ENCODE measurements at regions not wholly inside any gene's neighbourhood (a gene's known extent, or its start where the extent isn't known, plus 50 kb on each side); places are given as distances from the start of the nearest gene placed in this dataset.

DNA sequence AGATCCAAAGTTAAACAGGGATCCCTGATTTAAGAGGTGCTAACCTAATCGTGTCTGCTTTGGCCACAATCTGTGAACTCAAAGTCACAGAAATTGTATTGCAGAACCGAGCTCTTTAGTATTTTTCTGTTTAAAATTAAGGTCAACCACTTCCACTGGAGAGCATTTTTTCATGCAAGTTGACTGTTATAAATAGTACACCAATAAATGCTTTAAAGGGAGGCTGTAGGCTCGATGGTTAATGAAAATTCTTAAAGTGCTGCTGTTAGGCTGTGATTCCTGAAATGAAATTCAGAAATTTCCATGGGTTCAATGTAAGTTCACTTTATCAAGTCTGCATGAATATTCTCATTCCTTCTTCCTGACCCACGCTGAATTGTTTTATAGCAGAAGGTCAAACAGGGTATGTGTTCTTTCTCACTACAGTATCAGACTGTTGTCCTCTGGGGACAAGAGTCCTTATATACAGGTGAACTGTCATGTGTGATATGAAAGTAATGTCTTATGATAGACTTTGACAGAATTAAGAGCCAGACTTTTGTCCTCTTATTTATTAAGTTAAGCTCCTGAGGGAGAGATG is 92.5 kb upstream of the HDGFL1 start:
- in situ Hi-C loops (cut with MboI), result no loop called here
- Histone ChIP-seq H3K27ac (no peak overlapping the region), H3K4me3 (no peak overlapping the region), H3K9me2 (ENCODE audit: insufficient read depth) (no peaks in the 10 kb centered on the region), H2AFZ (no peak overlapping the region), H3K79me2 (ENCODE audit: insufficient read depth) (no peaks in the 10 kb centered on the region), H4K20me1 (ENCODE audit: insufficient read depth) (no peaks in the 10 kb centered on the region), H3K9me3 (ENCODE audit: low read depth) (no peaks in the 10 kb centered on the region), H3K4me2 (ENCODE audit: unreplicated experiment) (no peak overlapping the region), H3K27me3 (replicated peaks; ENCODE audit: insufficient read depth) (no peaks in the 10 kb centered on the region), H3K9ac (no peak overlapping the region), H3K4me1 (ENCODE audit: insufficient read depth) (no peaks in the 10 kb centered on the region), H3F3A (ENCODE audit: insufficient read depth) (no peaks in the 10 kb centered on the region), H3K36me3 (ENCODE audit: low read depth) (no peaks in the 10 kb centered on the region)
- TF ChIP-seq EZH2phosphoT487 (IDR thresholded peaks at IDR 0.05; ENCODE audit: insufficient read depth, low read depth) (no peak), EZH2 (IDR thresholded peaks at IDR 0.05; ENCODE audit: insufficient read depth, poor library complexity, severe bottlenecking) (no peak)
- no peak for DNase-seq
- WGBS, 2 experiments (ENCODE audit: low coverage in 1 of 2, low lambda C conversion rate in 2 of 2, missing lambda C conversion rate in 2 of 2), result 38 to 42% methylated on average over 4 of the region's 4 CpGs

- Histone ChIP-seq H3K4me1 (ENCODE audit: insufficient read depth) (no peaks in the 10 kb centered on the region), H3K4me2 (ENCODE audit: unreplicated experiment) (no peak overlapping the region), H3F3A (ENCODE audit: insufficient read depth) (no peaks in the 10 kb centered on the region), H4K20me1 (ENCODE audit: insufficient read depth) (no peaks in the 10 kb centered on the region), H3K4me3 (no peak overlapping the region), H2AFZ (no peak overlapping the region), H3K9me2 (ENCODE audit: insufficient read depth) (no peaks in the 10 kb centered on the region), H3K79me2 (ENCODE audit: insufficient read depth) (no peaks in the 10 kb centered on the region), H3K27ac (no peak overlapping the region), H3K9ac (no peak overlapping the region), H3K27me3 (replicated peaks; ENCODE audit: insufficient read depth) (no peaks in the 10 kb centered on the region), H3K9me3 (ENCODE audit: low read depth) (no peaks in the 10 kb centered on the region), H3K36me3 (ENCODE audit: low read depth) (no peaks in the 10 kb centered on the region)
- TF ChIP-seq EZH2phosphoT487 (IDR thresholded peaks at IDR 0.05; ENCODE audit: insufficient read depth, low read depth) (no peak), EZH2 (IDR thresholded peaks at IDR 0.05; ENCODE audit: insufficient read depth, poor library complexity, severe bottlenecking) (no peak)
- DNase-seq, result no peak
- in situ Hi-C loops (cut with MboI), result no loop called here
- 22 to 25% methylated on average over 3 of the region's 3 CpGs for WGBS, 2 experiments (ENCODE audit: low coverage in 1 of 2, low lambda C conversion rate in 2 of 2, missing lambda C conversion rate in 2 of 2)
Measured at GRCh38 chr6:22497276-22497675, 72.1 kb upstream of the HDGFL1 start.

- Histone ChIP-seq H3K9me2 (ENCODE audit: insufficient read depth) (no peaks in the 10 kb centered on the region), H3K79me2 (ENCODE audit: insufficient read depth) (no peaks in the 10 kb centered on the region), H3F3A (ENCODE audit: insufficient read depth) (no peaks in the 10 kb centered on the region), H3K36me3 (ENCODE audit: low read depth) (no peaks in the 10 kb centered on the region), H3K9ac (no peak overlapping the region), H3K27me3 (replicated peaks; ENCODE audit: insufficient read depth) (no peaks in the 10 kb centered on the region), H3K4me1 (ENCODE audit: insufficient read depth) (no peaks in the 10 kb centered on the region), H3K4me2 (ENCODE audit: unreplicated experiment) (no peak overlapping the region), H2AFZ (no peak overlapping the region), H3K4me3 (no peak overlapping the region), H4K20me1 (ENCODE audit: insufficient read depth) (no peaks in the 10 kb centered on the region), H3K9me3 (ENCODE audit: low read depth) (no peaks in the 10 kb centered on the region), H3K27ac (no peak overlapping the region)
- in situ Hi-C loops (cut with MboI), result no loop called here
- no peak for DNase-seq
- TF ChIP-seq EZH2phosphoT487 (IDR thresholded peaks at IDR 0.05; ENCODE audit: insufficient read depth, low read depth) (no peak), EZH2 (IDR thresholded peaks at IDR 0.05; ENCODE audit: insufficient read depth, poor library complexity, severe bottlenecking) (no peak)
Measured at GRCh38 chr6:22499815-22500214, 69.6 kb upstream of the HDGFL1 start.

GRCh38 chr6:22506496-22506895 is 62.9 kb upstream of the HDGFL1 start:
- H3K9ac ChIP-seq, result no peak overlapping the region
- no peak overlapping the region for H3K27ac ChIP-seq
- H4K20me1 ChIP-seq (ENCODE audit: insufficient read depth), result no peaks in the 10 kb centered on the region
- H3K4me2 ChIP-seq (ENCODE audit: unreplicated experiment), result no peak overlapping the region
- no peaks in the 10 kb centered on the region for H3K4me1 ChIP-seq (ENCODE audit: insufficient read depth)
- in situ Hi-C loops (cut with MboI), result no loop called here
- no peak for TF ChIP-seq EZH2phosphoT487 (IDR thresholded peaks at IDR 0.05; ENCODE audit: insufficient read depth, low read depth)
- no peaks in the 10 kb centered on the region for H3K79me2 ChIP-seq (ENCODE audit: insufficient read depth)
- no peaks in the 10 kb centered on the region for H3K9me2 ChIP-seq (ENCODE audit: insufficient read depth)
- WGBS, 2 experiments (ENCODE audit: low coverage in 1 of 2, low lambda C conversion rate in 2 of 2, missing lambda C conversion rate in 2 of 2), result 52 to 53% methylated on average over 8 of the region's 8 CpGs
- H3K27me3 ChIP-seq (replicated peaks; ENCODE audit: insufficient read depth), result no peaks in the 10 kb centered on the region
- no peaks in the 10 kb centered on the region for H3K36me3 ChIP-seq (ENCODE audit: low read depth)
- H3K9me3 ChIP-seq (ENCODE audit: low read depth), result no peaks in the 10 kb centered on the region
- no peak for DNase-seq
- H3F3A ChIP-seq (ENCODE audit: insufficient read depth), result no peaks in the 10 kb centered on the region
- no peak overlapping the region for H2AFZ ChIP-seq
- no peak overlapping the region for H3K4me3 ChIP-seq

Data from GM23248 (cell line).